Gastroesophageal sphincter (tissue), 4 donors: ENCODE measurements at regions not wholly inside any gene's neighbourhood (a gene's known extent, or its start where the extent isn't known, plus 50 kb on each side); places are given as distances from the start of the nearest gene placed in this dataset.
A peak's percentile ranks its signal among the peaks of the same experiment; 100 is the strongest.

ENCODE experiments used
- ATAC-seq: fragments of 150-250 bp; one replicate; pipeline ENCODE4 v1.9.1; 2016; ENCODE audit warnings: mild to moderate bottlenecking, moderate library complexity
- H3K27ac ChIP-seq, 4 donors: fragments of 200-600 bp; sonication (generic) in 3 of 4; 1 replicate in 3 of 4; 2 replicates in 1 of 4; pipeline ENCODE4 v1.5.1; 2016 to 2019
- H3K27me3 ChIP-seq: fragments of 200-600 bp; sonication (generic); one replicate; pipeline ENCODE4 v1.5.1; 2019
- H3K36me3 ChIP-seq, 2 donors: fragments of 200-600 bp; sonication (generic); one replicate each; pipeline ENCODE4 v1.5.1; 2019; ENCODE audit warnings: control low read depth in 1 of 2
- H3K4me1 ChIP-seq, 3 donors: fragments of 200-600 bp; sonication (generic); 1 replicate in 2 of 3; 2 replicates in 1 of 3; pipeline ENCODE4 v1.5.1; 2016 to 2019; ENCODE audit warnings: control low read depth in 2 of 3
- H3K4me3 ChIP-seq, 2 donors: fragments of 200-600 bp; sonication (generic); one replicate each; pipeline ENCODE4 v1.5.1; 2019; ENCODE audit warnings: mild to moderate bottlenecking in 1 of 2, moderate library complexity in 1 of 2
- H3K9me3 ChIP-seq, 3 donors: fragments of 200-600 bp; sonication (generic); one replicate each; pipeline ENCODE4 v1.5.1; 2017 to 2019; ENCODE audit warnings: control low read depth in 2 of 3
- CTCF ChIP-seq, 4 experiments: fragments of 200-600 bp in 2 of 4; fragments of 450-650 bp in 2 of 4; sonication (generic) in 1 of 4; IDR thresholded peaks; one replicate each; pipeline ENCODE4 v1.5.1; 2017 to 2019; ENCODE audit warnings: antibody characterized with exemption in 4 of 4, mild to moderate bottlenecking in 2 of 4, moderate library complexity in 2 of 4
- EP300 ChIP-seq: sonication (generic); formaldehyde crosslinking; IDR thresholded peaks from one replicate; pipeline ENCODE4 v1.6.1; 2017; ENCODE audit warnings: antibody characterized with exemption, mild to moderate bottlenecking
- POLR2A ChIP-seq, 2 donors: fragments of 450-650 bp; IDR thresholded peaks; one replicate each; pipeline ENCODE4 v1.6.1; 2017; ENCODE audit warnings: antibody characterized with exemption in 2 of 2, mild to moderate bottlenecking in 2 of 2, moderate library complexity in 1 of 2
- POLR2AphosphoS5 ChIP-seq: sonication (generic); formaldehyde crosslinking; IDR thresholded peaks from one replicate; pipeline ENCODE4 v1.6.1; 2017; ENCODE audit warnings: antibody characterized with exemption
- WGBS, 2 donors: methylation state at CpG; one replicate each; pipeline ENCODE4 v1.1.5; 2018; ENCODE audit warnings: low coverage in 1 of 2; 5-methylcytosine and 5-hydroxymethylcytosine counted together

GRCh38 chr5:91277093-91277626 is 106.0 kb downstream of the ARRDC3 start:
- TF ChIP-seq POLR2A (IDR thresholded peaks at IDR 0.05), result no peak
- ATAC-seq, result no peak
- Histone ChIP-seq H3K27me3 (no peaks in the 10 kb centered on the region), H3K9me3 (no peaks in the 10 kb centered on the region), H3K4me3 (no peak overlapping the region), H3K4me1 (peaks cover 0 to 26% (median 4%) of the 10 kb centered on the region in 3 donors), H3K36me3 (no peaks in the 10 kb centered on the region), H3K27ac (no peak overlapping the region)
- 47 to 50% methylated on average over 5 of the region's 5 CpGs for WGBS, 2 donors

GRCh38 chr5:91272858-91273257 is 110.3 kb downstream of the ARRDC3 start:
- Histone ChIP-seq H3K9me3 (no peaks in the 10 kb centered on the region), H3K36me3 (no peaks in the 10 kb centered on the region), H3K4me1 (peaks cover 0 to 5% (median 0%) of the 10 kb centered on the region in 3 donors), H3K4me3 (no peak overlapping the region), H3K27me3 (no peaks in the 10 kb centered on the region), H3K27ac (peak overlapping the region in 1 of 4 donors; percentile 3)
- ATAC-seq, result no peak
- WGBS, 2 donors, result 20 to 54% methylated on average over 1 to 2 of the region's 2 CpGs
- TF ChIP-seq POLR2A (IDR thresholded peaks at IDR 0.05), result no peak
- TF ChIP-seq EP300, result no peak
- no peak for TF ChIP-seq CTCF (IDR thresholded peaks at IDR 0.05)
- TF ChIP-seq POLR2AphosphoS5, result no peak

- no peaks in the 10 kb centered on the region for H3K9me3 ChIP-seq
- no peak overlapping the region for H3K27ac ChIP-seq
- no peaks in the 10 kb centered on the region for H3K27me3 ChIP-seq
- H3K36me3 ChIP-seq, result no peaks in the 10 kb centered on the region
- H3K4me1 ChIP-seq, result peaks cover 0 to 2% (median 0%) of the 10 kb centered on the region in 3 donors
- ATAC-seq, result no peak
- no peak overlapping the region for H3K4me3 ChIP-seq
- TF ChIP-seq EP300 (no peak), POLR2A (IDR thresholded peaks at IDR 0.05) (no peak), CTCF (IDR thresholded peaks at IDR 0.05) (no peak), POLR2AphosphoS5 (no peak)
Measured at GRCh38 chr5:91271999-91272398, 111.1 kb downstream of the ARRDC3 start.

GRCh38 chr5:91269198-91269597 is 113.9 kb downstream of the ARRDC3 start:
- peaks cover 3 to 19% (median 3%) of the 10 kb centered on the region in 3 donors for H3K4me1 ChIP-seq
- TF ChIP-seq POLR2A (IDR thresholded peaks at IDR 0.05), result no peak
- TF ChIP-seq EP300, result no peak
- no peak overlapping the region for H3K4me3 ChIP-seq
- H3K27me3 ChIP-seq, result no peaks in the 10 kb centered on the region
- H3K9me3 ChIP-seq, result no peaks in the 10 kb centered on the region
- 93% methylated on average over 2 of the region's 3 CpGs; no CpG with 5 or more reads in 1 of the 2 donors for WGBS, 2 donors
- H3K36me3 ChIP-seq, result no peaks in the 10 kb centered on the region
- H3K27ac ChIP-seq, result no peak overlapping the region
- ATAC-seq, result no peak

GRCh38 chr5:91266184-91266705 is 116.9 kb downstream of the ARRDC3 start:
- Histone ChIP-seq H3K4me3 (no peak overlapping the region), H3K4me1 (peaks cover 3 to 27% (median 3%) of the 10 kb centered on the region in 3 donors), H3K9me3 (no peaks in the 10 kb centered on the region), H3K27me3 (no peaks in the 10 kb centered on the region), H3K27ac (peak overlapping the region in 2 of 4 donors; percentile 14 to 54), H3K36me3 (no peaks in the 10 kb centered on the region)
- ATAC-seq, result peak; percentile 71
- TF ChIP-seq CTCF (IDR thresholded peaks at IDR 0.05) (peak; percentile 27 to 56 (median 36)), EP300 (no peak)
- 23 to 31% methylated on average over 3 of the region's 3 CpGs for WGBS, 2 donors

- no peak overlapping the region for H3K27ac ChIP-seq
- ATAC-seq, result no peak
- H3K27me3 ChIP-seq, result no peaks in the 10 kb centered on the region
- no peak for TF ChIP-seq CTCF (IDR thresholded peaks at IDR 0.05)
- no peak for TF ChIP-seq POLR2A (IDR thresholded peaks at IDR 0.05)
- TF ChIP-seq POLR2AphosphoS5, result no peak
- TF ChIP-seq EP300, result no peak
- H3K36me3 ChIP-seq, result no peaks in the 10 kb centered on the region
- H3K9me3 ChIP-seq, result no peaks in the 10 kb centered on the region
- H3K4me3 ChIP-seq, result no peak overlapping the region
- peaks cover 3 to 27% (median 3%) of the 10 kb centered on the region in 3 donors for H3K4me1 ChIP-seq
Measured at GRCh38 chr5:91264311-91265051, 118.6 kb downstream of the ARRDC3 start.
